HG02840 (cell line): ENCODE measurements at regions not wholly inside any gene's neighbourhood (a gene's known extent, or its start where the extent isn't known, plus 50 kb on each side); places are given as distances from the start of the nearest gene placed in this dataset.
"Not testable (repeated sequence)": the region's sequence is repeated elsewhere in the genome, so short reads cannot be mapped to it uniquely, and the experiment has no call there.

Source experiments
- ATAC-seq: cut with Tn5 transposase; IDR thresholded peaks from one replicate; pipeline ENCODE4 v1.9.1; 2021; ENCODE audit warnings: mild to moderate bottlenecking, moderate library complexity, moderate number of reproducible peaks; ENCODE audit not compliant: unreplicated experiment, low FRiP score

GRCh38 chr2:241999184-241999583 lies 129.7 kb downstream of the RTP5 start:
- ATAC-seq = no peak

GRCh38 chr2:242001853-242002252 lies 132.3 kb downstream of the RTP5 start:
- no peak for ATAC-seq

DNA sequence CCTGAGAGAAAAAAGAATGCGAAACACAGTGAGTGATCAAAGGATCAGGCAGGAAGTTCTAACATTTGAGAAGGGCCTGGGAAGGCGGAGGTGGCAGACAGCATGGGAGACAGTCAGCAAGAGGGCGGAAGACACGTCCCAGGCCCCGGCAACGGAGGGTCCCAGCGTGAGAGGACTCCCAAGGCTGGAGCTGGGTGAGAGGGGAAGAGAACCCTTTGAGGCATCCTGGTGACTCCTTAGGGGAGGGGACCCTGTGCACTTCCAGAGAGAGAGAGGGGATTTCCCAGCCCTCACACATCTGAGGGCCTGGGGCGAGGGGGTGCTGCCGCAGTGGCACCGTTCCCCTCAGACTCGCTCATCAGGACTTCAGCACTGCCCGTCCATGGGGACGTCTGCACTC lies 133.4 kb downstream of the RTP5 start:
- ATAC-seq = no peak

GRCh38 chr2:242004223-242004901 lies 134.8 kb downstream of the RTP5 start:
- no peak for ATAC-seq

- no peak for ATAC-seq
Measured at GRCh38 chr2:242004902-242005230, 135.3 kb downstream of the RTP5 start.

DNA sequence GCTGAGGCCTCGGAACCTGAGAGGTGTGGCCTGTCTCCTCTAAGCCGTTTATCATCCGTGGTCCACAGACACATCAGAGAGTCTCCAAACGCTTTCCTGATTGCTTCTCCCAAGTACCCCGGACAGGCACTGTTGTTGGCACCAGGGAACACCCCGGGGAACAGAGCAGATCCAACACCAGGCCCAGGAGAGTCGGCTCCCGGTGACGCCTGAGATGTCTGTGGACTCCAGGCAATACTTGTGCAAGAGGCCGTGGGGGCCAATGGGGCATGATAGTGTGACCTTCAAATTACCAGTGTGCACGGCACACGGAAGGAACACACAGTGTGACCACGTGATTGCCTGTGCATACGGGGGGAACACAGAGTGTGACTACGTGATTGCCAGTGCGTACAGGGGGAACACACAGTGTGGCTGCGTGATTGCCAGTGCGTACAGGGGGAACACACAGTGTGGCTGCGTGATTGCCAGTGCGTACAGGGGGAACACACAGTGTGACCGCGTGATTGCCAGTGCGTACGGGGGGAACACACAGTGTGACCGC lies 136.6 kb downstream of the RTP5 start:
- ATAC-seq = not testable (repeated sequence)

GRCh38 chr2:242008908-242009307 lies 139.4 kb downstream of the RTP5 start:
- not testable (repeated sequence) for ATAC-seq

DNA sequence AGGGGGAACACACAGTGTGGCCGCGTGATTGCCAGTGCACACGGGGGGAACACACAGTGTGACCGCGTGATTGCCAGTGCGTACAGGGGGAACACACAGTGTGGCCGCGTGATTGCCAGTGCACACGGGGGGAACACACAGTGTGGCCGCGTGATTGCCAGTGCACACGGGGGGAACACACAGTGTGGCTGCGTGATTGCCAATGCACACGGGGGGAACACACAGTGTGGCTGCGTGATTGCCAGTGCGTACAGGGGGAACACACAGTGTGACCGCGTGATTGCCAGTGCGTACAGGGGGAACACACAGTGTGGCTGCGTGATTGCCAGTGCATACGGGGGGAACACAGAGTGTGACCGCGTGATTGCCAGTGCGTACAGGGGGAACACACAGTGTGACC lies 140.3 kb downstream of the RTP5 start:
- not testable (repeated sequence) for ATAC-seq

GRCh38 chr2:242010252-242011166 lies 141.0 kb downstream of the RTP5 start:
- not testable (repeated sequence) for ATAC-seq

- no peak for ATAC-seq
Measured at GRCh38 chr2:242011167-242011513, 141.6 kb downstream of the RTP5 start.

- no peak for ATAC-seq
Measured at GRCh38 chr2:242011516-242011915, 142.0 kb downstream of the RTP5 start.

DNA sequence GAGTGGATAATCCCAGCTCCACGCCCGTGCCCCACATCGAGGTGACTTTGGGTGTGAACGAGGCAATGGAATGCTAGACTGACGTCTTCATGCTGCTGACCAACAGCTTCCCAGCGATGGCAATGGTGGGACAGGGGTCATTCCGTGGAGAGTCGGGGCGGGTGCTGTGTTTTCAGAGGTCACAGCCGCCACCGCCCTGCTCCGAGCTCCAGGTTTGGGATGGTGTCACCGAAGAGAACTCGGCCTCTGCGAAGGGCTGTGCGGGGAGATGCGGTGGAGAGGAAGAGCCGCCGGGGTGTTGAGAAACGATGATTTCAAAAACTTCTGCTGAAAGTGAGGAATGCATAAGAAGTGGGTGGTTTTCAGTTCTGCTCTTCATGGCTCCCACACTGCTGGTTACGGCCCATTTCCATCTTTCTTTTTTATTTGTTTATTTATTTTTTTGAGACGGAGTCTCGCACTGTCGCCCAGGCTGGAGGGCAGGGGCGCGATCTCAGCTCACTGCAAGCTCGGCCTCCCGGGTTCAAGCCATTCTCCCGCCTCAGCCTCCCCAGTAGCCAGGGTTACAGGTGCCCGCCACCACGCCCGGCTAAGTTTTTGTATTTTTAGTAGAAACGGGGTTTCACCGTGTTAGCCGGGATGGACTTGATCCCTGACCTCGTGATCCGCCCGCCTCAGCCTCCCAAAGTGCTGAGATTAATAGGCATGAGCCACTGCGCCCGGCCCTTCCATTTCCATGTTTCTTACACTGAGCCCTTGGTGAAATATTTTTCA lies 142.6 kb downstream of the RTP5 start:
- no peak for ATAC-seq

- no peak for ATAC-seq
Measured at GRCh38 chr2:242012956-242013764, 143.6 kb downstream of the RTP5 start.

DNA sequence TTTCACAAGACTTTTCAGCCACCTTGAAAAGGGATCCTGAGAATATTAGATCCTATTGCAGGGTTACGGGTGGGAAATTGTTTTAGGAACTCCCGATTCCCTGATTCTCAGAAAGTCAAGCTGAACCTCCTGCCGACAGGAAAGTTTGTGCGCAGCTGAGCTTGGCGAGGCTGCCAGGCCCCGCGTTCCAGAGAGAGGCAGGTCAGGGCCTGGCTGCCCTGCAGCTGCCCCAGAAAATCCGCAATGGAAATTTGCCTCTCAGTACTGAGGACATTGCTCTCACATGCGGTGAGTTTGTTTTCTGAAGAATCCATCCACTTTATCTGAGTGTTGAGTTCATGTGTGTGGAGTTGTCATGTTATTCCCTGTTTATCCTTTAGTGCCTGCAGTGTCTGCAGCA lies 144.2 kb downstream of the RTP5 start:
- ATAC-seq = no peak

GRCh38 chr2:242015108-242016065 lies 145.9 kb downstream of the RTP5 start:
- ATAC-seq = no peak

- no peak for ATAC-seq
Measured at GRCh38 chr2:242017086-242017485, 147.6 kb downstream of the RTP5 start.

- not testable (repeated sequence) for ATAC-seq
Measured at GRCh38 chr2:242018416-242018815, 148.9 kb downstream of the RTP5 start.

GRCh38 chr2:242019344-242019743 lies 149.8 kb downstream of the RTP5 start:
- no peak for ATAC-seq
